ENCODE measurements at regions not wholly inside any gene's neighbourhood (a gene's known extent, or its start where the extent isn't known, plus 50 kb on each side); places are given as distances from the start of the nearest gene placed in this dataset.

- TF ChIP-seq REST (IDR thresholded peaks at IDR 0.05; ENCODE audit: insufficient read depth in 1 of 2, low read depth in 2 of 2, low read length in 2 of 2), result no peak
- TF ChIP-seq FOXP2 (optimal IDR thresholded peaks at IDR 0.05; ENCODE audit: borderline replicate concordance, extremely low read depth, extremely low read length, insufficient read depth), result no peak
- TF ChIP-seq POLR2AphosphoS5 (IDR thresholded peaks at IDR 0.05; ENCODE audit: low read depth, low read length), result no peak
- TF ChIP-seq TAF1 (IDR thresholded peaks at IDR 0.05; ENCODE audit: borderline replicate concordance, insufficient read depth, low read length), result no peak
- TF ChIP-seq SIN3A (IDR thresholded peaks at IDR 0.05; ENCODE audit: borderline replicate concordance, insufficient read depth, low read length), result no peak
Observed at GRCh38 chr18:78304192-78305164, 675.1 kb upstream of the SALL3 start.

GRCh38 chr18:78305789-78306188 lies 673.8 kb upstream of the SALL3 start:
- TF ChIP-seq SIN3A (IDR thresholded peaks at IDR 0.05; ENCODE audit: borderline replicate concordance, insufficient read depth, low read length) (no peak), REST (IDR thresholded peaks at IDR 0.05; ENCODE audit: insufficient read depth in 1 of 2, low read depth in 2 of 2, low read length in 2 of 2) (no peak), FOXP2 (optimal IDR thresholded peaks at IDR 0.05; ENCODE audit: borderline replicate concordance, extremely low read depth, extremely low read length, insufficient read depth) (no peak), POLR2AphosphoS5 (IDR thresholded peaks at IDR 0.05; ENCODE audit: low read depth, low read length) (no peak), TAF1 (IDR thresholded peaks at IDR 0.05; ENCODE audit: borderline replicate concordance, insufficient read depth, low read length) (no peak)

GRCh38 chr18:78309307-78309706 lies 670.3 kb upstream of the SALL3 start:
- TF ChIP-seq TAF1 (IDR thresholded peaks at IDR 0.05; ENCODE audit: borderline replicate concordance, insufficient read depth, low read length), result no peak
- TF ChIP-seq SIN3A (IDR thresholded peaks at IDR 0.05; ENCODE audit: borderline replicate concordance, insufficient read depth, low read length), result no peak
- no peak for TF ChIP-seq REST (IDR thresholded peaks at IDR 0.05; ENCODE audit: insufficient read depth in 1 of 2, low read depth in 2 of 2, low read length in 2 of 2)
- no peak for TF ChIP-seq POLR2AphosphoS5 (IDR thresholded peaks at IDR 0.05; ENCODE audit: low read depth, low read length)
- no peak for TF ChIP-seq FOXP2 (optimal IDR thresholded peaks at IDR 0.05; ENCODE audit: borderline replicate concordance, extremely low read depth, extremely low read length, insufficient read depth)

- TF ChIP-seq SIN3A (IDR thresholded peaks at IDR 0.05; ENCODE audit: borderline replicate concordance, insufficient read depth, low read length) (no peak), REST (IDR thresholded peaks at IDR 0.05; ENCODE audit: insufficient read depth in 1 of 2, low read depth in 2 of 2, low read length in 2 of 2) (no peak), TAF1 (IDR thresholded peaks at IDR 0.05; ENCODE audit: borderline replicate concordance, insufficient read depth, low read length) (no peak), POLR2AphosphoS5 (IDR thresholded peaks at IDR 0.05; ENCODE audit: low read depth, low read length) (no peak), FOXP2 (optimal IDR thresholded peaks at IDR 0.05; ENCODE audit: borderline replicate concordance, extremely low read depth, extremely low read length, insufficient read depth) (no peak)
Observed at GRCh38 chr18:78309924-78310323, 669.7 kb upstream of the SALL3 start.
